ENCODE measurements at regions not wholly inside any gene's neighbourhood (a gene's known extent, or its start where the extent isn't known, plus 50 kb on each side); places are given as distances from the start of the nearest gene placed in this dataset.
"Not testable (repeated sequence)": the region's sequence is repeated elsewhere in the genome, so short reads cannot be mapped to it uniquely, and the experiment has no call there.

GRCh38 chr4:154983714-154984113 is 202.6 kb downstream of the RBM46 start:
- DNase-seq, result no peak

DNA sequence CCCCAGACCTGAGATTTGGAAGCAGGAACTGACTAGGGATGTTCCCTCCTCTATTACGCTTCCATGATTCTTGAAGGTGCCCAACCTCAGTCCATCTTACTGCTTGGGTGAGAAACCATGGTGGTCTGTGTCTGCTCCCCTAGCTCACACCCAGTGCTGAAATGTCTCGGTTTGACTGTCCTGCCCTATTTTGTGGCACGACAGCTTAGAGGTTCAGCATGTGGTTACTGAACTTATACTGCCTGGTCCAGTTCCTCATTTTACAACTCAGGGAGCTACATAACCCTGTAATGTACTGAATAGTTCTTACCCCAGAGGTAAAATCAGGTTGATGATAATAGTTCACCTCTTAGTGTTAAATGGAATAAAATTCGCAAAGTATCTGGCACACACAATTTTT is 203.1 kb downstream of the RBM46 start:
- no peak for DNase-seq

DNA sequence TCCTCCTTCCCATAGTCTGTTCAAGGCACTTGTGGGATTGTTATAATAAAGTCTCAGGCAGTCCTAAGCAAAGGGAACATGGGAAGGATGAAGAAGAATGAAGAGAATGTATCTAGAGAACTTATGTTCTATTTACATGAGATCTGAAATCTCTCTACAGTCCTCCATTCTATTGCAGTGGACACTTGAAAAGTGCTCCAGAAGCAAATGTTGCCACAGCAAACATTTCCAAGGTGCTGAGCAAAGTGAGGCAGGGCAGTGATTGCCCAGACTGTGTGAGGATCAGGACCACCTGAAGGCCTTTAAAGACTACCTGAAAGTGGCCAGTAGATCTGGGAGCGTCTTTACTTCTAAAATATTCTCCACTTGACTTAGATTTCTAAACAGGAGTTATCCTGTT is 203.5 kb downstream of the RBM46 start:
- no peak for DNase-seq

DNA sequence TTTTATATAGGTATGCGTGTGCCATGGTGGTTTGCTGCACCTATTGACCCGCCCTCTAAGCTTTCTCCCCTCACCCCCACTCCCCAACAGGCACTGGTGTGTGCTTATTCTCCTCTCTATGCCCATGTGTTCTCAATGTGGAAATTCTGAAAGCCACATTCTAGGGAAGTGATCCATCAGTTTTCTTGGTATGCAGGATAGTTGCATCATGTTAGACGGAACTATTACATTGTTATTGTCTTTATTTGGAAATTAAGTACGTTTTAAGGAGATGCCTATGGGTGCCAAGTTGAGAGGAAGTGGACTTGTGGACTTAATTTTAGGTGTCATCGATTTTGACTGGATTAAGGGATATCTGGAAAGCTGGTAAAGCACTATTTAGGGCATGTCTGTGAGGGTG is 204.6 kb downstream of the RBM46 start:
- DNase-seq, result no peak

- no peak for DNase-seq
These were observed 207.4 kb downstream of the RBM46 start for GRCh38 chr4:154988511-154988910.

GRCh38 chr4:154989511-154989910 is 208.4 kb downstream of the RBM46 start:
- DNase-seq, result no peak

- not testable (repeated sequence) for DNase-seq
These were observed 210.6 kb upstream of the NPY2R start for GRCh38 chr4:154997866-154998265.

- no peak for DNase-seq
These were observed 210.2 kb upstream of the NPY2R start for GRCh38 chr4:154998284-154998683.

DNA sequence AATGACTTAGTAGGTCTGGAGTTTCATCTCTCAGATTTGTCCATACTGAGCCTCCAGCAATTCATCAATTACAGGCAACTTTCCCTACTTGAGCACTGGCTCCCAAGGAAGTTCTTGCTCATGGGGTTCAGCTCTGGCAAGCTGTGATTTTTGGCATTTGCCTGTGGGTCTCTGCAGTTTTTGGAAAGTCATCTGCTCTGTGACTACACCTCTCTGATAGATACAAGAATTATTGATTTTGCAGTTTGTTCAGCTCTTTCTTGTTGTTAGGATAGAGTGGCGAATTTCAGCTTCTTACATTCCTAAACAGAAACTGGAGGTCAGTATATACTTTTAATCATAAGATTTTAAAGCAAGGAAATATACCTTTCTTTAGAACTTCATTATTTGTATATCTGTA is 209.7 kb upstream of the NPY2R start:
- no peak for DNase-seq

DNA sequence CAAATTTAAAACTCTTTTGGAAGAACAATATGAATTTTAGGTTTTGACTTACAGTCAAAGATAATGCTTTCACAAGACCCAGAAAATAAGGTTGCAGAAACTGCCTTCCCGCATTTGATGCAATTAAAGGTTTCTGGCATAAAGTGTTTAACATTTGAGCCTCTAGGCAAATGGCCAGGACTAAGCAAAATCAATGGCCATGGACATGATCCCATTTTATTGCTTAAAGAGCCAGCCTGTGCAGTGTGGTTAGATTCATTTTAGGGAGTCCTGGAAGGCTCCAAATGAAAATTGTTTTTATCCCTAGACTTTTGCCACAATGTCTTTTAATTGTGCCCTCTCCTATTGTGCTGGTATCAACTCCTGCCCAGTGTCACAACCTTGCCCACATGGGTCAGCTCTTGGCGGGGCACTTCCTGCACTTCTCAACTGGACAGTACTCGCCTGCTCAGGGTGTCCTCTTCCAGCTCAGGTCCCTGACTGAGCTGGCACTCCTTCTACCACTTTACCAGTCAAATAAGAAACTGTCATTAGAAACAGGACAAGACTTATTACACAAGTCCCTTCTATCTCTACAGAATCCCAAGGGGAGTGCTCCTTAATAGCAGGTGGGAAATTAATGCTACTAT is 208.4 kb upstream of the NPY2R start:
- DNase-seq, result no peak

- no peak for DNase-seq
These were observed 207.2 kb upstream of the NPY2R start for GRCh38 chr4:155001251-155001650.

GRCh38 chr4:155005395-155006090 is 202.9 kb upstream of the NPY2R start:
- DNase-seq, result no peak

DNA sequence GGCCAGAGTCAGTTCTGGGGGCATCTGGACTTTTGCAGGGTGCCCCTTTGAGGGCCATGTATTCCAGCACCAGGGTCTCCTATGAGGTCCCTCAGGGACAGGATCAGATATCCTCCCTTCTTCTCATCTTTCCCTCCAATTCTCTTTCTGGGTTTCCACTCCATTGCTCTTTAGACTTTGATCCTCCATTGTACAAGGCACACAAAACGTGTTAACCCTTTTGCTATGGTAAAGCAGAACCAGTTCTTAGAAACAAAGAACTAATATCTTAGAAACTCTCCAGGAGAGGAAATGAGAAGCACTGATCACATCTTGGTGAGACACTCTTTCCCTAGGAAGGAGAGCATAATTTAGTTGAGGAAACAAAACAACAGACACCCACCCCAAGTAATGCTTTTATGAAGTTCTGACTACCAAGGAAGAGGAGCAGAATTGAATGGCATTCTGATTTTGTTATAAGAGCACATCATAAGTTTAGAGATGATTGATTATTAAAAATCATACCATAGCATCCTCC is 200.7 kb upstream of the NPY2R start:
- no peak for DNase-seq

GRCh38 chr4:155008389-155008788 is 200.0 kb upstream of the NPY2R start:
- no peak for DNase-seq

GRCh38 chr4:155009288-155009687 is 199.1 kb upstream of the NPY2R start:
- DNase-seq, result no peak

DNA sequence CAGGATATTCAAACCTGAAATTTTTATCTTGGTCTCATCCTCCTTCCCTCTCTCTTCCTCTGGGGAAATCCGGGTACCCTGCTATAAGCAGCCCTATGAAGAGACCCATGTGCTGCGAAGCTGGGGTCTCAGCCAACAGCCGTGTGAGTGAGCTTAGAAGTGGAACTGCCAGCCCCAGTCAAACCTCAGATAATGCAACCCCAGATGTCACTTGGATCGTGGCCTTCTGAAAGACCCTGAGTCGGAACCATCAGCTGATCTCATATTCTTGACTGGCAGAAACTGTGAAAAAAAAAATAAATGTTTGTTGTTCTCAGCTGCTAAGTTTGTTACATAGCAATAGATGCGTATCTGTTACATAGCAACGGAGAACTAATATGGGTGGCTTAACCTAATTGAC is 198.1 kb upstream of the NPY2R start:
- no peak for DNase-seq

DNA sequence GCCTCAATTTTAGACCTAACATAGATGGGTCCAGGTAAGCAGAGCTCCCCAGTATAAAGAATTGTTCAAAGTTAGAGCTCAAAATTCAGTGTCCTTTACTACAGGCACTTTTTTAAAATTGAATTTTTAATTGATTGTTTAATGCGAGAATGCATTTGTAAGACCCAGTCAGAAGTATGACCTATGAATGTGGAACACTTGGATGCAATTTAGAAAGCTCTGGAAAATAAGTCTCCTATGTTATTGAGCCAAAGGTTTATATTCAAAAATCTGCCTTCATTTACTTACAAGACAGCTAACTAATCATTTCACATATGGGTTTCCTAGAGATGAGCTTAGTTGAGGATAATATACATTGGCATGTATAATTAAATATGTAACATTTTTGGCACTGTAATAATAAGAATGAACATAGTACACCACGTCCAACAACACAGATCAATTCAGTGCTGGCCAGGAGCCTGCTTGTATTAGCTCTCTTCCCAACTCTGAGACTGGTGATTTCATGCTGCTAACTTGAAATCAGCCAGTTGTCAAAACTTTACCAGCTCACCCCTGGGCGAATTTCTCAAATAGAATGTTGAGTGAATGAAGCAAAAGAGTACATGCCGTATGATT is 197.2 kb upstream of the NPY2R start:
- DNase-seq, result no peak

GRCh38 chr4:155012469-155012868 is 196.0 kb upstream of the NPY2R start:
- DNase-seq, result no peak

DNA sequence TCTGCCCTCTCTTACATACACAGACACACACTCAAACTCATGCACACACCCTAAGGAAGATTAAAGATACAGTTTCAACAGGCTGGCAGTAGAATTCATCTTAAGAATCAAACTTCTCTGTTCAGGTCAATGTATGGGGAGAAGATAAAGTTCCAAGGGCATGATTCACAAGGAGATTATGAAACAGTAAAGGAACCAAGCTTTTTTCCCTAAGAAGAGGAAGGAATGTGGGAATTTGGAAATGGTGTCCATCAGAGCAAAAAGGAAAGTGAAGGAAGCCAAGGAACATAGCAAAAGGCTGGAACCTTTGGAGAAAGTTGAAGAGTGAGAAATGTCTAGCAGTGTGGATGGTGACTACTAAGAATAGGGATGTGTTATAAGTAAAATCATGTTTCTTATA is 191.0 kb upstream of the NPY2R start:
- DNase-seq, result no peak

- peak; percentile 21 for DNase-seq
These were observed 182.5 kb upstream of the NPY2R start for GRCh38 chr4:155025762-155026457.

DNA sequence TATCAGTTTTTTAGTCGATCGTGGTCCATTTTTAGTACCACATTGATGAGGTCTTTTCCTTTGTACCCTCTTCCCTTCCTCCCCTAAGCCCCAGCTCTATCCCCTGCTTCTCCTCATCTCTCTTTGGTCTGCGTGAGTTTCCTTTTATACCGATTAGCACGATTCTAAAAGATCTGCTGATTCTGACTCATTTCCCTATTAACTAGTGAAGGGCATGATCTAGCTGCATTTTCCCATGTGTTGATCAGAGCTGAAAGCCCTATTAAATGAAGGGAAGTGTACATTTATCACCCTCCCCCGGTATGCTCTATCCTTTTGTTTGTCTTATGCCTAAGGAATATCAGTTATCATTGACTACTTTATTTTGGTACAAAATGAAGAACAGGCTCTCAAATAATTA is 181.7 kb upstream of the NPY2R start:
- DNase-seq, result no peak

DNA sequence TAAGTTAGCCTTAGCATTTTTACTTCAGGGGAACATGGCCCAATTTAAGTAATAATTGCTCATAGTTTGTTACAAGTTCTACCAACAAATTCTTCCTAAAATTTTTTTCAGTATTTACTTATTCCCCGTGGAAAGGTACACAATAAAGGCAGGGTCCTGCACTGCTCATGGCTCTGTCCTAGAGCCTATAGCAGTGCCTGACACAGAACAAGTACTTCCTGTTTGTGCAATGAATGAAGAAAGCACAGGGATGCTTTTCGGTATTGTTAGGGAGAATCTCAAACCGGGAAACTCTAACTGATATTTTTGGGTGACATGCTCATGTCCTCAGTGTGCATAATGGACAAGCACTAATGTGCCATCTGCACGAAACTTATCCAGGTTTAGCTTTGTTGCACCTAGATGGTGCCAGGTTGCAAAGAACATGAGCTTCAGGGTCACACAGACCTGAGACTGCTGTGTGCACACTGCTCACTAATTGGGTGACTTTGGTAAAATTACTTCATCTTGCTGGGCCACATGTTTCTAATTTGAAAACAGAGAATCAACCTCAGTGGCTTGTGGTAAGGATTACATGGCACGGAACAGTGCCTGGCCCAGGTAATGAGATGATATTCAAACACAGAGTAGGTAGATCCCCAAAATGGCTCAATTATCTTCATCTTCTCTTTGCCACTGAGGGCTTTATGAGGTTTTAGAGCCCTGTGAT is 175.8 kb upstream of the NPY2R start:
- no peak for DNase-seq

DNA sequence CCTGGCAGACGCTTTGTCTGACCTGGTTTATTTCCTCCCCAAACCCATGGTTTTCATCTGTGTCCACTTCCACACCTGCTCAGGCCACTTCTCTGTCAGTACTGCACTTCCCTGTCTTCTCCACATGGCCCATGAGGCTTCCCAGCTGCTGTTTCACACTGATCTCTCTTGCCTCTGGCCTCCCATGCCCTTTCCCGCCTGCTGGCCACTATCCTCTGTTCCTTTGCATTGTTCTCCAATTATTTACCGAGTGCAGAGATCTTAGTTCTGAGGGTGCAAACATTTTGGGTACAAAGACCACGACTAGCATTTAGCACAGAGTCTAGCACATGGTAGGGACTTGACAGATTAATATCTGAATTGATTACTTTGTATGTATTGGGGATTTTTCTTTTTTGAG is 174.8 kb upstream of the NPY2R start:
- no peak for DNase-seq

All from NCI-H69 (cell line).